ENCODE measurements at regions not wholly inside any gene's neighbourhood (a gene's known extent, or its start where the extent isn't known, plus 50 kb on each side); places are given as distances from the start of the nearest gene placed in this dataset.
"Not testable (repeated sequence)": the region's sequence is repeated elsewhere in the genome, so short reads cannot be mapped to it uniquely, and the experiment has no call there.

DNA sequence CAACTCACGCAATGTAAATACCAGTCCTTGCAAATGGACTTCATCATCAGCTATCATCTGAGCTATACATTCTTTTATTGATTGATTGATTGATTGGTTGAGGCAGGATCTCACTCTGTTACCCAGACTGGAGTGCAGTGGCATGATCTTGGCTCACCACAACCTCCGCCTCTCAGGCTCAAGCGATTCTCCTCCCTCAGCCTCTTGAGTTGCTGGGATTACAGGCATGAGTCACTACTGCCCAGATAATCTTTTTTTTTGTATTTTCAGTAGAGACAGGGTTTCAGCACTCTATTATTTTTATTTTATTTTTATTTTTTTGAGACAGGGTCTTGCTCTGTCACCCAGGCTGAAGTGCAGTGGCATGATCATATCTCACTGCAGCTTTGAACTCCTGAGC, 369.5 kb downstream of the MAT2B start:
- H3K9me3 ChIP-seq (replicated peaks; ENCODE audit: control insufficient read depth, insufficient read depth, low read length); H3K9ac ChIP-seq (replicated peaks; ENCODE audit: extremely low read depth, insufficient read depth, low read length); BruUV-seq (replicated peaks); H3K4me2 ChIP-seq (ENCODE audit: insufficient read depth, low read length); H3K4me3 ChIP-seq (replicated peaks in 1 of 3; ENCODE audit: insufficient read depth in 1 of 3, low read depth in 1 of 3, low read length in 3 of 3); FAIRE-seq; H2AFZ ChIP-seq (ENCODE audit: low read depth, low read length); H4K20me1 ChIP-seq (replicated peaks; ENCODE audit: control insufficient read depth, extremely low read depth, insufficient read depth, low read length); H3K79me2 ChIP-seq (ENCODE audit: control insufficient read depth, insufficient read depth, low read length); intact Hi-C loops (cut with micrococcal nuclease); H3K27me3 ChIP-seq (ENCODE audit: control insufficient read depth in 2 of 2, insufficient read depth in 2 of 2, low read length in 2 of 2); DNase-seq (ENCODE audit: low read depth, low spot score); H3K36me3 ChIP-seq (ENCODE audit: control insufficient read depth in 2 of 2, extremely low read depth in 1 of 2, insufficient read depth in 2 of 2, low read length in 2 of 2); H3K9me1 ChIP-seq (replicated peaks; ENCODE audit: control insufficient read depth, extremely low read depth, insufficient read depth, low read length); H3K27ac ChIP-seq (ENCODE audit: insufficient read depth, low read depth, low read length): not testable (repeated sequence)
- ChIA-PET POLR2A (interaction anchor here (0.6 kb wide), 1 partner anchor 86 kb away, joined by 3 read pairs; no protein-coding TSS in a partner anchor), CTCF (interaction anchor here (1.0 to 1.9 kb wide), 5 partner anchors 9 to 629 kb away, joined by 3 to 5 read pairs (median 4); no protein-coding TSS in a partner anchor)
- peak; percentile 10 for TF ChIP-seq FOS (IDR thresholded peaks at IDR 0.05; ENCODE audit: borderline replicate concordance, insufficient read depth, low read length)
- peaks cover 11% of the 10 kb centered on the region for H3K4me1 ChIP-seq (ENCODE audit: control insufficient read depth, extremely low read depth, insufficient read depth, low read length)
- dilution Hi-C loops (cut with MboI; ENCODE audit: extremely low pct_ligation_motif_present, low sequenced_read_pairs), result loop anchor here (25.0 kb wide), 1 partner anchor 113 kb away; no protein-coding TSS in a partner anchor

DNA sequence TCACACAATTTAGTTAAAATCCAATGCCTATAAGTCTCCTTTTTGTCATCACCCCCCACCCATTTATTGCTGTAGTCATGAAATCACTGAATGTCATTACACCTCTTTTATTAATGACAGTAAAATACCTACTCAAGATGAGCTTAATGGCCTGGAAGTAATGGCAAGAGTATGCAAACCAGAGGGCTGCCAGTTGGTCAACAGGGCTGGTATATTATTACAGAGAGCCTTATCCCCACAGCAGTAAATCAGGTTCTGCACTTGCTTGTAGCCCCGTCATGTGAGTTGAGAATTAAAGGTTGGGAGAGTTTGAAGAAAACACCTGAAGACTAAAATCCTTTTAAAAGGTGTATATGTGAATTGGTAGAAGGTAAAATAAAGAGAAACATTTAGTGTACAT, 372.4 kb downstream of the MAT2B start:
- H3K9me1 ChIP-seq (replicated peaks; ENCODE audit: control insufficient read depth, extremely low read depth, insufficient read depth, low read length), result no peaks in the 10 kb centered on the region
- TF ChIP-seq POLR2A (IDR thresholded peaks at IDR 0.05; ENCODE audit: low read depth, low read length) (no peak), MYC (IDR thresholded peaks at IDR 0.05; ENCODE audit: low read depth, low read length) (no peak), GATA2 (IDR thresholded peaks at IDR 0.05; ENCODE audit: insufficient read depth, insufficient read length, low read depth, low read length) (no peak), POLR2AphosphoS5 (IDR thresholded peaks at IDR 0.05; ENCODE audit: insufficient read depth, low read depth, low read length) (no peak), EZH2 (IDR thresholded peaks at IDR 0.05; ENCODE audit: borderline replicate concordance, low read depth, low read length, severe bottlenecking) (no peak), JUN (IDR thresholded peaks at IDR 0.05; ENCODE audit: borderline replicate concordance, insufficient read depth, insufficient read length, low read depth) (no peak), FOS (IDR thresholded peaks at IDR 0.05; ENCODE audit: borderline replicate concordance, insufficient read depth, low read length) (no peak)
- TF ChIP-seq, protein P1, sequence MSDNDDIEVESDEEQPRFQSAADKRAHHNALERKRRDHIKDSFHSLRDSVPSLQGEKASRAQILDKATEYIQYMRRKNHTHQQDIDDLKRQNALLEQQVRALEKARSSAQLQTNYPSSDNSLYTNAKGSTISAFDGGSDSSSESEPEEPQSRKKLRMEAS (IDR thresholded peaks at IDR 0.05; ENCODE audit: insufficient read depth, insufficient read length), result no peak
- TF ChIP-seq, protein P2, sequence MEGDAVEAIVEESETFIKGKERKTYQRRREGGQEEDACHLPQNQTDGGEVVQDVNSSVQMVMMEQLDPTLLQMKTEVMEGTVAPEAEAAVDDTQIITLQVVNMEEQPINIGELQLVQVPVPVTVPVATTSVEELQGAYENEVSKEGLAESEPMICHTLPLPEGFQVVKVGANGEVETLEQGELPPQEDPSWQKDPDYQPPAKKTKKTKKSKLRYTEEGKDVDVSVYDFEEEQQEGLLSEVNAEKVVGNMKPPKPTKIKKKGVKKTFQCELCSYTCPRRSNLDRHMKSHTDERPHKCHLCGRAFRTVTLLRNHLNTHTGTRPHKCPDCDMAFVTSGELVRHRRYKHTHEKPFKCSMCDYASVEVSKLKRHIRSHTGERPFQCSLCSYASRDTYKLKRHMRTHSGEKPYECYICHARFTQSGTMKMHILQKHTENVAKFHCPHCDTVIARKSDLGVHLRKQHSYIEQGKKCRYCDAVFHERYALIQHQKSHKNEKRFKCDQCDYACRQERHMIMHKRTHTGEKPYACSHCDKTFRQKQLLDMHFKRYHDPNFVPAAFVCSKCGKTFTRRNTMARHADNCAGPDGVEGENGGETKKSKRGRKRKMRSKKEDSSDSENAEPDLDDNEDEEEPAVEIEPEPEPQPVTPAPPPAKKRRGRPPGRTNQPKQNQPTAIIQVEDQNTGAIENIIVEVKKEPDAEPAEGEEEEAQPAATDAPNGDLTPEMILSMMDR (IDR thresholded peaks at IDR 0.05; ENCODE audit: extremely low read depth in 1 of 2, insufficient read depth in 1 of 2, low read depth in 1 of 2, low read length in 2 of 2), result no peak
- H3K79me2 ChIP-seq (ENCODE audit: control insufficient read depth, insufficient read depth, low read length), result no peaks in the 10 kb centered on the region
- no peaks in the 10 kb centered on the region for H3K36me3 ChIP-seq (ENCODE audit: control insufficient read depth in 2 of 2, extremely low read depth in 1 of 2, insufficient read depth in 2 of 2, low read length in 2 of 2)
- DNase-seq (ENCODE audit: low read depth, low spot score) (no peak), FAIRE-seq (no peak)
- ChIA-PET CTCF (interaction anchor here (1.5 kb wide), 1 partner anchor 135 kb away, joined by 3 read pairs; no protein-coding TSS in a partner anchor), POLR2A (no interaction called here)
- H3K27me3 ChIP-seq (ENCODE audit: control insufficient read depth in 2 of 2, insufficient read depth in 2 of 2, low read length in 2 of 2), result no peaks in the 10 kb centered on the region
- no peaks in the 10 kb centered on the region for H4K20me1 ChIP-seq (replicated peaks; ENCODE audit: control insufficient read depth, extremely low read depth, insufficient read depth, low read length)
- no peaks in the 10 kb centered on the region for H3K4me1 ChIP-seq (ENCODE audit: control insufficient read depth, extremely low read depth, insufficient read depth, low read length)
- H2AFZ ChIP-seq (ENCODE audit: low read depth, low read length), result no peak overlapping the region
- dilution Hi-C loops (cut with MboI; ENCODE audit: extremely low pct_ligation_motif_present, low sequenced_read_pairs) (no loop called here), intact Hi-C loops (cut with micrococcal nuclease) (no loop called here)
- no peak overlapping the region for H3K27ac ChIP-seq (ENCODE audit: insufficient read depth, low read depth, low read length)
- no TSS peak for BruUV-seq (replicated peaks)
- H3K9me3 ChIP-seq (replicated peaks; ENCODE audit: control insufficient read depth, insufficient read depth, low read length), result no peaks in the 10 kb centered on the region
- no peak overlapping the region for H3K4me3 ChIP-seq (replicated peaks in 1 of 3; ENCODE audit: insufficient read depth in 1 of 3, low read depth in 1 of 3, low read length in 3 of 3)
- H3K9ac ChIP-seq (replicated peaks; ENCODE audit: extremely low read depth, insufficient read depth, low read length), result no peak overlapping the region
- no peak overlapping the region for H3K4me2 ChIP-seq (ENCODE audit: insufficient read depth, low read length)

Measured in endothelial cell of umbilical vein (primary cell).